HG02870 (cell line): ENCODE measurements at regions not wholly inside any gene's neighbourhood (a gene's known extent, or its start where the extent isn't known, plus 50 kb on each side); places are given as distances from the start of the nearest gene placed in this dataset.
"Not testable (repeated sequence)": the region's sequence is repeated elsewhere in the genome, so short reads cannot be mapped to it uniquely, and the experiment has no call there.

Experiments used
- ATAC-seq: cut with Tn5 transposase; IDR thresholded peaks from one replicate; pipeline ENCODE4 v1.9.1; 2021; ENCODE audit warnings: mild to moderate bottlenecking, moderate library complexity; ENCODE audit not compliant: unreplicated experiment

- no peak for ATAC-seq
Measured at GRCh38 chr14:97956581-97957340, 1159.6 kb downstream of the VRK1 start.

GRCh38 chr14:97959251-97959650 is 1162.1 kb downstream of the VRK1 start:
- no peak for ATAC-seq

- no peak for ATAC-seq
Measured at GRCh38 chr14:97960436-97960835, 1163.3 kb downstream of the VRK1 start.

- ATAC-seq = no peak
Measured at GRCh38 chr14:97970222-97970621, 1173.0 kb downstream of the VRK1 start.

GRCh38 chr14:97975216-97975615 is 1178.0 kb downstream of the VRK1 start:
- ATAC-seq = no peak

GRCh38 chr14:97975962-97976361 is 1178.8 kb downstream of the VRK1 start:
- ATAC-seq = no peak

- ATAC-seq = no peak
Measured at GRCh38 chr14:97976861-97977260, 1179.7 kb downstream of the VRK1 start.

GRCh38 chr14:97977651-97978261 is 1180.6 kb downstream of the VRK1 start:
- ATAC-seq = no peak

GRCh38 chr14:97978341-97978740 is 1181.2 kb downstream of the VRK1 start:
- ATAC-seq = no peak

DNA sequence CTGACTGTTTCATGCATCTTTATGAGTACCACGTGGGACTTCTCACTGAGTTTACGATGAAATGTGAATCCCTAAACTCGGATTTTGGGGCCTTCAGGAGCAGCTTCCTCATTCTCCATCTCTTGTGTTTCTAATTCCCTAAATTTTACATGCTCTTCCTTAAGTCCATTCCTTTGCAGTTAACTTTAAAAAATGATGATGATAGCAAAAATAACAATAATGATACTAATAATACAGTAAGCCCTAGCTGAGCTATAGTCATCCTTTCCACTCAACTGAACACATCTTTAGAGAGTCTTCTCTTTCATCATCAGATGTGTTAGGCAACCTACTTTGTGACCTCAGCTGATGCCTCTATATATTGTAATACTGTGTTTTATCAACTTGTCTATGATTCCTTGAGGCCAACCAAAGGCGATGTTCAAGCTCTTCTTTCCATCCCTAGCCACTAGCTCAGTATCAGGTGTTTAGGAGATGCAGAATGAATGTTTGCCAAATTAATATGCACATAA is 1196.4 kb downstream of the VRK1 start:
- no peak for ATAC-seq

- ATAC-seq = no peak
Measured at GRCh38 chr14:97994020-97994531, 1196.9 kb downstream of the VRK1 start.

GRCh38 chr14:97995038-97995437 is 1197.9 kb downstream of the VRK1 start:
- no peak for ATAC-seq

DNA sequence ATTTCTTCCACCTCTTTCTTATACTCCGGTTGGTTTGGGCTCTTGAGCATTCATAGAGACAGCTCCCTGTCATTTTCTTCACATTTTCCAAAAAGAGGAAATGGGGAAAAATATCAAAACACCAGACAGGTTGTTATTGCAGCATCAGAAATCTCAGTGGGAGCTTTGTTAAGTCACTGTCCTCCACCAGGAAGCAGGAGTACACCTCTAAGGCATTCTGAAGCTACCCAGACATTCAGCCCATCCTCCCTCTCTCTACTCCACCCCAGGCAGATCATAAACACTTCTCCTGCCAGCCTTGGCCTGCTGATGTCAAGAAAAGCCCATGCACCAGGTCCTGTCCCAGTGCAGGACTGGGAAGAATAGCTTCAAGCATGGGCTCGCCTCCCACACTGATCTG is 1198.3 kb downstream of the VRK1 start:
- ATAC-seq = no peak

DNA sequence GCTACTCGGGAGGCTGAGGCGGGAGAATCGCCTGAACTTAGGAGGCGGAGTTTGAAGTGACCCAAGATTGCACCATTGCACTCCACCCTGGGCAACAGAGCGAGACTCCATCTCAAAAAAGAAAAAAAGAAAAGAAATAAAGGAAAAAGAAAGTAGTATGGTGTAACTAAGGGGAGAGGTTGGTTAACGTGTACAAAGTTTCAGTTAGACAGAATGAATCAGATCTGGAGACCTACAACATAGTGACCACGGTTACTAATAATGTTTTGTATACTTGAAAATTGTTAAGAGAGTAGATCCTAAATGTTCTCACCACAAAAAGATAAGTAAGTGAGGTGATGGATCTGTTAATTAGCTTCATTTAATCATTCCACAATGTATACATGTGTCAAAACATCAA is 1208.8 kb downstream of the VRK1 start:
- no peak for ATAC-seq

- ATAC-seq = no peak
Measured at GRCh38 chr14:98008381-98009113, 1211.4 kb downstream of the VRK1 start.

GRCh38 chr14:98009177-98009576 is 1212.0 kb downstream of the VRK1 start:
- not testable (repeated sequence) for ATAC-seq

- no peak for ATAC-seq
Measured at GRCh38 chr14:98010784-98011183, 1213.6 kb downstream of the VRK1 start.

DNA sequence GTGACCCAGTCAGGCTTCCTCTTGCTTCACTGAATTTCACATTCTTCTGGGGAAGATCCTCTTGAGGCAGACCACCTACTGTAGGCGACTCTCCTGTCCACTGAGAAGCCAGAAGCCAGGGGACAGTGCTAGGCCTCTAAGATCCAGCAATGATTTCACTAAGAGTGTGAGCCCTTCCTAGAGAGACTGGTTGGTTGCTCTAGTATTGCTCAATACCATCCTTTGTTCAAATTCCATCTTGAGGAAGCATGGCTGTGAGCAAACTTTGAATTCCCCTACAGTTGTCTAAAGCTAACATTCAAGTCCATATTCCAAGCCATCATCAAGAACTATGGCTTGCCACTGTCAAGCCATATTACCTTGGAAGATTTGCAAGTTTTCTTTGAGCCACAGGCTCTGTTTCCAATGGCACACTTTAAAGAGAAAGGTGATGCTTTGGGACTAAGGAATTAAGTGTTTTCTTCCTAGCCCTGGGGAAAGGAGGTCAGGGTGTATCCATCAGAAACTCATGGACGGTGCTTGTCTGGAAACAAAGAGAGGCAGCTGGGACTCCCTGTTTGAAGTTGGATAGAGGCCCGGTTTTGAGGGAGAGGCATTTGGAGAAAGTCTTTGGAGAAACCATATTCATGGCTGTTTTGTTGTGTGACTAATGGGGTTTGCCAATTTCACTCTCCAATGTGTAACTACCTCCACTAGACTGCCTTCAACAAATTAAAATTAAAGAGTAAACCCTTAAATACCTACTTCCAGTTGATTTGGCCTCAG is 1217.9 kb downstream of the VRK1 start:
- ATAC-seq = no peak

DNA sequence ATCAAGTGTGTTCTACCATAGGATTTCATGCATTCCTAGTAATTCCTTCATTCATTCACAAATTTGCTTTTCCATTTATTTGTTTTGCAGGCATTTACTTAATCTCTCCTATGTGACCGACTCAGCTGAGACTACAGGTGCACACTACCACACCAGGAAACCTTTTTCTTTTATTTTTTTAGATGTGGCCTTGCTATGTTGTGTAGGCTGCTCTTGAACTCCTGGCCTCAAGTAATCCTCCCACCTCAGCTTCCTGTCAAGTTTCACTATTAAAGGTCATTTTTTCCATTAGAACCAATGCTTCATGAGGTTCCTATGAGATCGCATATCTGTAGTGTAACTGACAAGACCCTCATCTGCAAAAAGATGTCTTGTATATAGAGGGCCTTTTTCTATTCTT is 1218.7 kb downstream of the VRK1 start:
- no peak for ATAC-seq

- no peak for ATAC-seq
Measured at GRCh38 chr14:98018628-98019027, 1221.4 kb downstream of the VRK1 start.
